ENCODE measurements at regions not wholly inside any gene's neighbourhood (a gene's known extent, or its start where the extent isn't known, plus 50 kb on each side); places are given as distances from the start of the nearest gene placed in this dataset.

GRCh38 chr9:86535406-86535915 lies 181.3 kb upstream of the TUT7 start:
- H3K4me1 ChIP-seq (ENCODE audit: control insufficient read depth, insufficient read depth, low read length), result no peaks in the 10 kb centered on the region
- no peaks in the 10 kb centered on the region for H3K27me3 ChIP-seq (ENCODE audit: control insufficient read depth, insufficient read depth, low read length)
- DNase-seq (ENCODE audit: low read depth in 4 of 6, low spot score in 6 of 6), result no peak
- H3K4me3 ChIP-seq (ENCODE audit: low read depth, low read length), result no peak overlapping the region
- H3K36me3 ChIP-seq (ENCODE audit: control insufficient read depth, insufficient read depth, low read length), result no peaks in the 10 kb centered on the region
- peaks cover 1% of the 10 kb centered on the region for H3K9me3 ChIP-seq (ENCODE audit: control insufficient read depth, insufficient read depth, low read length)
- no peak overlapping the region for H3K27ac ChIP-seq (ENCODE audit: low read depth, low read length)
- WGBS (ENCODE audit: insufficient coverage), result 85% methylated on average over 5 of the region's 5 CpGs

GRCh38 chr9:86534572-86535258 lies 180.5 kb upstream of the TUT7 start:
- H3K27me3 ChIP-seq (ENCODE audit: control insufficient read depth, insufficient read depth, low read length), result no peaks in the 10 kb centered on the region
- peaks cover 1% of the 10 kb centered on the region for H3K9me3 ChIP-seq (ENCODE audit: control insufficient read depth, insufficient read depth, low read length)
- H3K4me1 ChIP-seq (ENCODE audit: control insufficient read depth, insufficient read depth, low read length), result no peaks in the 10 kb centered on the region
- no peak overlapping the region for H3K27ac ChIP-seq (ENCODE audit: low read depth, low read length)
- DNase-seq (ENCODE audit: low read depth in 4 of 6, low spot score in 6 of 6), result no peak
- no peaks in the 10 kb centered on the region for H3K36me3 ChIP-seq (ENCODE audit: control insufficient read depth, insufficient read depth, low read length)
- WGBS (ENCODE audit: insufficient coverage), result 60% methylated on average over 1 of the region's 4 CpGs
- H3K4me3 ChIP-seq (ENCODE audit: low read depth, low read length), result no peak overlapping the region

- no peaks in the 10 kb centered on the region for H3K27me3 ChIP-seq (ENCODE audit: control insufficient read depth, insufficient read depth, low read length)
- H3K36me3 ChIP-seq (ENCODE audit: control insufficient read depth, insufficient read depth, low read length), result no peaks in the 10 kb centered on the region
- H3K9me3 ChIP-seq (ENCODE audit: control insufficient read depth, insufficient read depth, low read length), result peaks cover 1% of the 10 kb centered on the region
- no peak overlapping the region for H3K27ac ChIP-seq (ENCODE audit: low read depth, low read length)
- H3K4me3 ChIP-seq (ENCODE audit: low read depth, low read length), result no peak overlapping the region
- no peak for DNase-seq (ENCODE audit: low read depth in 4 of 6, low spot score in 6 of 6)
- H3K4me1 ChIP-seq (ENCODE audit: control insufficient read depth, insufficient read depth, low read length), result no peaks in the 10 kb centered on the region
- no CpG with 5 or more reads among the region's 4 CpGs for WGBS (ENCODE audit: insufficient coverage)
Observed at GRCh38 chr9:86531971-86532640, 177.9 kb upstream of the TUT7 start.

- 81% methylated on average over 3 of the region's 6 CpGs for WGBS (ENCODE audit: insufficient coverage)
- no peak for DNase-seq (ENCODE audit: low read depth in 4 of 6, low spot score in 6 of 6)
- Histone ChIP-seq H3K36me3 (ENCODE audit: control insufficient read depth, insufficient read depth, low read length) (no peaks in the 10 kb centered on the region), H3K27ac (ENCODE audit: low read depth, low read length) (no peak overlapping the region), H3K27me3 (ENCODE audit: control insufficient read depth, insufficient read depth, low read length) (no peaks in the 10 kb centered on the region), H3K4me1 (ENCODE audit: control insufficient read depth, insufficient read depth, low read length) (no peaks in the 10 kb centered on the region), H3K9me3 (ENCODE audit: control insufficient read depth, insufficient read depth, low read length) (peaks cover 1% of the 10 kb centered on the region), H3K4me3 (ENCODE audit: low read depth, low read length) (no peak overlapping the region)
Observed at GRCh38 chr9:86531273-86531970, 177.2 kb upstream of the TUT7 start.

GRCh38 chr9:86529496-86530275 lies 175.5 kb upstream of the TUT7 start:
- WGBS (ENCODE audit: insufficient coverage), result 78% methylated on average over 1 of the region's 4 CpGs

GRCh38 chr9:86526021-86526420 lies 171.8 kb upstream of the TUT7 start:
- Histone ChIP-seq H3K9me3 (ENCODE audit: control insufficient read depth, insufficient read depth, low read length) (no peaks in the 10 kb centered on the region), H3K27me3 (ENCODE audit: control insufficient read depth, insufficient read depth, low read length) (no peaks in the 10 kb centered on the region), H3K36me3 (ENCODE audit: control insufficient read depth, insufficient read depth, low read length) (no peaks in the 10 kb centered on the region), H3K4me3 (ENCODE audit: low read depth, low read length) (no peak overlapping the region), H3K4me1 (ENCODE audit: control insufficient read depth, insufficient read depth, low read length) (no peaks in the 10 kb centered on the region), H3K27ac (ENCODE audit: low read depth, low read length) (no peak overlapping the region)
- 88% methylated on average over 5 of the region's 6 CpGs for WGBS (ENCODE audit: insufficient coverage)
- DNase-seq (ENCODE audit: low read depth in 4 of 6, low spot score in 6 of 6), result no peak

More at GRCh38 chr9:86529496-86530275, 175.5 kb upstream of the TUT7 start:
- no peaks in the 10 kb centered on the region for H3K36me3 ChIP-seq (ENCODE audit: control insufficient read depth, insufficient read depth, low read length)
- H3K27me3 ChIP-seq (ENCODE audit: control insufficient read depth, insufficient read depth, low read length), result no peaks in the 10 kb centered on the region
- H3K4me3 ChIP-seq (ENCODE audit: low read depth, low read length), result no peak overlapping the region
- no peaks in the 10 kb centered on the region for H3K4me1 ChIP-seq (ENCODE audit: control insufficient read depth, insufficient read depth, low read length)
- no peaks in the 10 kb centered on the region for H3K9me3 ChIP-seq (ENCODE audit: control insufficient read depth, insufficient read depth, low read length)
- DNase-seq (ENCODE audit: low read depth in 4 of 6, low spot score in 6 of 6), result no peak
- no peak overlapping the region for H3K27ac ChIP-seq (ENCODE audit: low read depth, low read length)

- H3K36me3 ChIP-seq (ENCODE audit: control insufficient read depth, insufficient read depth, low read length), result no peaks in the 10 kb centered on the region
- H3K9me3 ChIP-seq (ENCODE audit: control insufficient read depth, insufficient read depth, low read length), result no peaks in the 10 kb centered on the region
- WGBS (ENCODE audit: insufficient coverage), result 85% methylated on average over 4 of the region's 5 CpGs
- H3K27me3 ChIP-seq (ENCODE audit: control insufficient read depth, insufficient read depth, low read length), result no peaks in the 10 kb centered on the region
- no peak overlapping the region for H3K4me3 ChIP-seq (ENCODE audit: low read depth, low read length)
- no peak overlapping the region for H3K27ac ChIP-seq (ENCODE audit: low read depth, low read length)
- H3K4me1 ChIP-seq (ENCODE audit: control insufficient read depth, insufficient read depth, low read length), result no peaks in the 10 kb centered on the region
- DNase-seq (ENCODE audit: low read depth in 4 of 6, low spot score in 6 of 6), result no peak
Observed at GRCh38 chr9:86525182-86525581, 171.0 kb upstream of the TUT7 start.

- H3K4me1 ChIP-seq (ENCODE audit: control insufficient read depth, insufficient read depth, low read length), result no peaks in the 10 kb centered on the region
- H3K9me3 ChIP-seq (ENCODE audit: control insufficient read depth, insufficient read depth, low read length), result no peaks in the 10 kb centered on the region
- 65% methylated on average over 4 of the region's 5 CpGs for WGBS (ENCODE audit: insufficient coverage)
- no peak overlapping the region for H3K27ac ChIP-seq (ENCODE audit: low read depth, low read length)
- no peak for DNase-seq (ENCODE audit: low read depth in 4 of 6, low spot score in 6 of 6)
- no peak overlapping the region for H3K4me3 ChIP-seq (ENCODE audit: low read depth, low read length)
- no peaks in the 10 kb centered on the region for H3K27me3 ChIP-seq (ENCODE audit: control insufficient read depth, insufficient read depth, low read length)
- H3K36me3 ChIP-seq (ENCODE audit: control insufficient read depth, insufficient read depth, low read length), result no peaks in the 10 kb centered on the region
Observed at GRCh38 chr9:86521977-86522376, 167.8 kb upstream of the TUT7 start.

- WGBS (ENCODE audit: insufficient coverage), result 71% methylated on average over 1 of the region's 4 CpGs
- H3K4me1 ChIP-seq (ENCODE audit: control insufficient read depth, insufficient read depth, low read length), result no peaks in the 10 kb centered on the region
- no peak for DNase-seq (ENCODE audit: low read depth in 4 of 6, low spot score in 6 of 6)
Observed at GRCh38 chr9:86521322-86521721, 167.1 kb upstream of the TUT7 start.

More at GRCh38 chr9:86521322-86521721, 167.1 kb upstream of the TUT7 start:
- H3K4me3 ChIP-seq (ENCODE audit: low read depth, low read length), result no peak overlapping the region
- H3K9me3 ChIP-seq (ENCODE audit: control insufficient read depth, insufficient read depth, low read length), result no peaks in the 10 kb centered on the region
- no peak overlapping the region for H3K27ac ChIP-seq (ENCODE audit: low read depth, low read length)
- H3K27me3 ChIP-seq (ENCODE audit: control insufficient read depth, insufficient read depth, low read length), result no peaks in the 10 kb centered on the region
- H3K36me3 ChIP-seq (ENCODE audit: control insufficient read depth, insufficient read depth, low read length), result no peaks in the 10 kb centered on the region
